ENCODE measurements at regions not wholly inside any gene's neighbourhood (a gene's known extent, or its start where the extent isn't known, plus 50 kb on each side); places are given as distances from the start of the nearest gene placed in this dataset.

DNA sequence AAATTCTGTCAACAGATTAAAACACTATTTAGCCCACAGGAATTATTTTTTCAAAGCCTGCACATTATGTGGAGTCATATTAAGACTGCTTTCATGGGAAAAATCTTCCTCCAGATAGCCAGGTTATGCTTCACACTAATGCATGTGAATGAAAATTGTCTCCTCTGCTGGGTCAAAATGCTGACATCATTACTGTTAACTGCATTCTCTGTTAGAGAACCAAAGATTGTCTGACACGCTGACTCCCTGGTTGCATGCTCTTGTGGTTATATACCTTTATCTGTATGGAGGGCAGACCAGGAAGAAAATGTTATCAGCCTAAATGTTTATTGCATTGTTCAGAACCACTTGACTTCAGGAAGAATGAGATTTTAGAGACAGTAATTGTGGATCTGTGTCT lies 432.2 kb upstream of the MDGA2 start:
- TF ChIP-seq, protein P1, sequence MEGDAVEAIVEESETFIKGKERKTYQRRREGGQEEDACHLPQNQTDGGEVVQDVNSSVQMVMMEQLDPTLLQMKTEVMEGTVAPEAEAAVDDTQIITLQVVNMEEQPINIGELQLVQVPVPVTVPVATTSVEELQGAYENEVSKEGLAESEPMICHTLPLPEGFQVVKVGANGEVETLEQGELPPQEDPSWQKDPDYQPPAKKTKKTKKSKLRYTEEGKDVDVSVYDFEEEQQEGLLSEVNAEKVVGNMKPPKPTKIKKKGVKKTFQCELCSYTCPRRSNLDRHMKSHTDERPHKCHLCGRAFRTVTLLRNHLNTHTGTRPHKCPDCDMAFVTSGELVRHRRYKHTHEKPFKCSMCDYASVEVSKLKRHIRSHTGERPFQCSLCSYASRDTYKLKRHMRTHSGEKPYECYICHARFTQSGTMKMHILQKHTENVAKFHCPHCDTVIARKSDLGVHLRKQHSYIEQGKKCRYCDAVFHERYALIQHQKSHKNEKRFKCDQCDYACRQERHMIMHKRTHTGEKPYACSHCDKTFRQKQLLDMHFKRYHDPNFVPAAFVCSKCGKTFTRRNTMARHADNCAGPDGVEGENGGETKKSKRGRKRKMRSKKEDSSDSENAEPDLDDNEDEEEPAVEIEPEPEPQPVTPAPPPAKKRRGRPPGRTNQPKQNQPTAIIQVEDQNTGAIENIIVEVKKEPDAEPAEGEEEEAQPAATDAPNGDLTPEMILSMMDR (IDR thresholded peaks at IDR 0.05) = no peak
- no peak for TF ChIP-seq POLR2A (IDR thresholded peaks at IDR 0.05)

All from uterus (tissue), 2 donors.